Adrenal gland (tissue), 9 donors: ENCODE measurements at regions not wholly inside any gene's neighbourhood (a gene's known extent, or its start where the extent isn't known, plus 50 kb on each side); places are given as distances from the start of the nearest gene placed in this dataset.

Experiments
- DNase-seq, 7 donors: peaks; one replicate each; pipeline ENCODE4 v3.0.0-alpha.2; 2019 to 2020
- H3K27ac ChIP-seq, 5 donors: fragments of 200-600 bp; sonication (generic) in 4 of 5; 1 replicate in 3 of 5; 2 replicates in 2 of 5; pipeline versions ENCODE4 v1.5.1 to v1.8.0; 2016 to 2020; ENCODE audit warnings: mild to moderate bottlenecking in 1 of 5
- H3K27me3 ChIP-seq: fragments of 200-600 bp; 2 replicates; pipeline ENCODE4 v1.8.0; 2021
- H3K36me3 ChIP-seq, 2 donors: fragments of 200-600 bp; replicated peaks in 1 of 2; 1 replicate in 1 of 2; 2 replicates in 1 of 2; pipeline versions ENCODE4 v1.5.1 to v1.8.0; 2018 to 2022
- H3K4me1 ChIP-seq, 2 donors: fragments of 200-600 bp; replicated peaks in 1 of 2; 1 replicate in 1 of 2; 2 replicates in 1 of 2; pipeline versions ENCODE4 v1.5.1 to v1.8.0; 2018 to 2021
- H3K4me3 ChIP-seq, 4 donors: fragments of 200-600 bp; sonication (generic) in 3 of 4; one replicate each; pipeline ENCODE4 v1.5.1; 2016 to 2018
- H3K9me3 ChIP-seq, 3 donors: fragments of 200-600 bp; sonication (generic) in 1 of 3; replicated peaks in 1 of 3; 1 replicate in 2 of 3; 2 replicates in 1 of 3; pipeline versions ENCODE4 v1.5.1 to v1.8.0; 2016 to 2021
- CTCF ChIP-seq, 6 experiments: fragments of 450-650 bp in 4 of 6; fragments of 200-600 bp in 2 of 6; sonication (generic) in 1 of 6; IDR thresholded peaks; 1 replicate in 5 of 6; 2 replicates in 1 of 6; pipeline versions ENCODE4 v1.5.1 to v1.8.0; 2016 to 2021; ENCODE audit warnings: antibody characterized with exemption in 6 of 6, mild to moderate bottlenecking in 2 of 6, moderate library complexity in 1 of 6
- POLR2A ChIP-seq, 2 donors: fragments of 450-650 bp; IDR thresholded peaks; one replicate each; pipeline ENCODE4 v1.6.1; 2017; ENCODE audit warnings: antibody characterized with exemption in 2 of 2, mild to moderate bottlenecking in 2 of 2, moderate library complexity in 1 of 2
- WGBS, 4 donors: extraction: QIAGEN DNeasy Blood & Tissue Kit in 2 of 4; methylation state at CpG; one replicate each; pipeline versions ENCODE4 v1.1.5 to v1.1.7; 2013 to 2017; 5-methylcytosine and 5-hydroxymethylcytosine counted together
- intact Hi-C, 2 donors: fragments of 100-400 bp; cut with DNase I; formaldehyde crosslinking; loops; one replicate each; pipeline versions ENCODE4 v1.14.1 to v1.15.0; 2022 to 2023
- donor health status: healthy with polysubstance abuse.
- donor health status: Bipolar disorder and iron deficiency.
- donor health status: DM: yes; HTN: yes; CAD: no.
- donor health status: DM: no; HTN: no; CAD: no.
- donor health status: DM: no; HTN: no; CAD: no.

- WGBS, 4 donors: 45 to 70% (median 58%) methylated on average over 4 of the region's 4 CpGs
- Histone ChIP-seq H3K4me3 (no peak overlapping the region), H3K9me3 (no peaks in the 10 kb centered on the region), H3K27me3 (no peaks in the 10 kb centered on the region), H3K4me1 (no peaks in the 10 kb centered on the region), H3K27ac (no peak overlapping the region), H3K36me3 (no peaks in the 10 kb centered on the region)
- TF ChIP-seq CTCF (IDR thresholded peaks at IDR 0.05) (no peak), POLR2A (IDR thresholded peaks at IDR 0.05) (no peak)
- no peak for DNase-seq
- intact Hi-C loops: no loop called here
Observed at GRCh38 chr5:52623291-52623690, 164.4 kb upstream of the ITGA1 start.

GRCh38 chr5:52624291-52624690, 163.4 kb upstream of the ITGA1 start:
- intact Hi-C loops: no loop called here
- no peaks in the 10 kb centered on the region for H3K27me3 ChIP-seq
- H3K4me1 ChIP-seq: no peaks in the 10 kb centered on the region
- DNase-seq: no peak
- no peaks in the 10 kb centered on the region for H3K9me3 ChIP-seq
- no peaks in the 10 kb centered on the region for H3K36me3 ChIP-seq
- TF ChIP-seq POLR2A (IDR thresholded peaks at IDR 0.05): no peak
- no peak for TF ChIP-seq CTCF (IDR thresholded peaks at IDR 0.05)
- no peak overlapping the region for H3K4me3 ChIP-seq
- 85 to 93% (median 86%) methylated on average over 3 of the region's 3 CpGs for WGBS, 4 donors
- no peak overlapping the region for H3K27ac ChIP-seq

- no peaks in the 10 kb centered on the region for H3K4me1 ChIP-seq
- no peaks in the 10 kb centered on the region for H3K27me3 ChIP-seq
- no peaks in the 10 kb centered on the region for H3K9me3 ChIP-seq
- no peak for TF ChIP-seq CTCF (IDR thresholded peaks at IDR 0.05)
- TF ChIP-seq POLR2A (IDR thresholded peaks at IDR 0.05): no peak
- intact Hi-C loops: no loop called here
- H3K27ac ChIP-seq: no peak overlapping the region
- H3K36me3 ChIP-seq: no peaks in the 10 kb centered on the region
- WGBS, 4 donors: 82 to 90% (median 87%) methylated on average over 3 of the region's 3 CpGs
- no peak overlapping the region for H3K4me3 ChIP-seq
- DNase-seq: no peak
Observed at GRCh38 chr5:52626312-52626711, 161.4 kb upstream of the ITGA1 start.

GRCh38 chr5:52627740-52628139, 160.0 kb upstream of the ITGA1 start:
- WGBS, 4 donors: 49 to 88% (median 65%) methylated on average over 1 of the region's 1 CpG
- intact Hi-C loops: no loop called here
- TF ChIP-seq CTCF (IDR thresholded peaks at IDR 0.05): no peak
- no peak for TF ChIP-seq POLR2A (IDR thresholded peaks at IDR 0.05)

More at GRCh38 chr5:52627740-52628139, 160.0 kb upstream of the ITGA1 start:
- no peaks in the 10 kb centered on the region for H3K36me3 ChIP-seq
- no peaks in the 10 kb centered on the region for H3K9me3 ChIP-seq
- H3K27me3 ChIP-seq: no peaks in the 10 kb centered on the region
- H3K27ac ChIP-seq: no peak overlapping the region
- H3K4me1 ChIP-seq: no peaks in the 10 kb centered on the region
- H3K4me3 ChIP-seq: no peak overlapping the region
- DNase-seq: no peak
